NCI-H446 (cell line): ENCODE measurements at regions not wholly inside any gene's neighbourhood (a gene's known extent, or its start where the extent isn't known, plus 50 kb on each side); places are given as distances from the start of the nearest gene placed in this dataset.
"Not testable (repeated sequence)": the region's sequence is repeated elsewhere in the genome, so short reads cannot be mapped to it uniquely, and the experiment has no call there.

Source experiments
- DNase-seq, 2 experiments: peaks; one replicate each; lab custom pipeline; 2025; lab: John Stamatoyannopoulos, UW

DNA sequence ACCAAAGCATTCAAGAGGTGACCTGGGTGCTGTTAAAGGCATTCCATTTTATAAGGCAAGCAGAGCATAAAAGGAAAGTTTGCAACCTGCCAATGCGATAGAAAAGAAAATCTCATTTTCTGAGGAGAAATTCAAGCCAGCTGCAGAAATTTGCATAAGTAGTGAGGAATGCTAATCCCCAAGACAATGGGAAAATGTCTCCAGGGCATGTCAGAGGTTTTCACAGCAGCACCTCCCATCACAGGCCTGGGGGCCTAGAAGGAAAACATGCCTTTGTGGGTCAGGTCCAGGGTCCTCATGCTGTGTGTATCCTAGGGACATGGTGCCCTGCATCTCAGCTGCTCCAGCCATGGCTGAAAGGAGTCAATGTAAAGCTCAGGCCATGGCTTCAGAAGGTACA is 775.8 kb downstream of the IGSF11 start:
- DNase-seq: not testable (repeated sequence)

DNA sequence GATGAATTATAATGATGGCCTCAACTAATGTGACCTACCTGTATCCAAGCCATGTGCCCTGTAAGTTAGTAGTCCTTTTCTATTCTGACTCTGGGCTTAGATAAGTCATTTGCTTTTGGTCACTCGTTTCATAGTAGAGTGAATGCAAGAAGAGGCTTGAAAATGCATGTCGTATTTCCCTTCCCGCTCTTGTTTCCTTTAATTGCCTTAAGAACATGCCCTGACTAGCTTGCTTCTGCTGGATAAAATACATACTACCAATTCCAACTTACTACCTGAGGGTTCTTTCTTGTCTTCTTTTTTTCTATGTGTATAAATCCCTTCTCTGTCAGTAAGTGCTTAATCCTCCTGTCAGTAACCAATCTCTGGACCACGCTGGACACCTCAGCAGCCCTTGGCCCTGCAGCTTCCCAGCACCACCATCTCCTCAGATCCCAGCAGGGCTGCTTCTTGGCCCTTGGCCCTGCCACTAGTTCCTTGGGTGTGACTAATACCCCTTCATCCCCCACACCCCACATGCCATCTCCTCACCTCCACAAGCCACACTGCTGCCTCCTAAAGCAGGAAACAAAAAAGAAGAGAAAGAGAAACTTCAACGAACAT is 771.7 kb downstream of the IGSF11 start:
- no peak for DNase-seq

DNA sequence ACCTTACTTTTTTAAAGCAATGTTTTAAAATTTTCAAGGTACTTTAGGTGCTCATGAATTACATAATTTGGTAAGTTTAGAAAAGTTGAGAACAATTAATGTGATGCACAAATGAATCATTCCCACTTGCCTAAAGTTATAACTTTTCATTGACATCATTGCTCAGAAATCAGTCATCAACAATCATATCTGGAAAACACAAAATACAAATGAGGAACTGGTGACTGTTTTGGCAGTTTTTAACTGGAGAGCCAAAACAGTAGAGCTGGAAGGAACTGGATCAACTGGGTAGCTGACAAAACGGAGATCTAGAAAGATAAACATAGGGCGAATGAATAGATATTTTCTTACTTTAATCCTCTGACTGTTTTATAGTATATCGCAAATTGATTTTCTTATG is 767.1 kb downstream of the IGSF11 start:
- DNase-seq: no peak

DNA sequence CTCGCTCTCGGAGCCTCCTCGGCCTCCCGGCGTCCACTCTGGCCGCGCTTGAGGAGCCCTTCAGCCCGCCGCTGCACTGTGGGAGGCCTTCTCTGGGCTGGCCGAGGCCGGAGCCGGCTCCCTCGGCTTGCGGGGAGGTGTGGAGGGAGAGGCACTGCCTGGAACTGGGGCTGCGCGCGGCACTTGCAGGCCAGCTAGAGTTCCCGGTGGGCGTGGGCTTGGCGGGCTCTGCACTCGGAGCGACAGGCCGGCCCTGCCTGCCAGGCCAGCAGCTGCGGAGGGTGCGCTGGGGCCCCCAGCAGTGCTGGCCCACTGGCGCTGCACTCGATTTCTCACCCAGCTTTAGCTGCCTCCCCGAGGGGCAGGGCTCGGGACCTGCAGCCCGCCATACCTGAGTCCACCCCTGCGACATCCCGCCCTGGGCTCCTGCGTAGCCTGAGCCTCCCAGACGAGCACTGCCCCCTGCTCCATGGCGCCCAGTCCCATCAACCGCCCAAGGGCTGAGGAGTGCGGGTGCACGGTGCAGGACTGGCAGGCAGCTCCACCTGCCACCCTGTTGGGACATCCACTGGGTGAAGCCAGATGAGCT is 765.0 kb downstream of the IGSF11 start:
- no peak for DNase-seq

DNA sequence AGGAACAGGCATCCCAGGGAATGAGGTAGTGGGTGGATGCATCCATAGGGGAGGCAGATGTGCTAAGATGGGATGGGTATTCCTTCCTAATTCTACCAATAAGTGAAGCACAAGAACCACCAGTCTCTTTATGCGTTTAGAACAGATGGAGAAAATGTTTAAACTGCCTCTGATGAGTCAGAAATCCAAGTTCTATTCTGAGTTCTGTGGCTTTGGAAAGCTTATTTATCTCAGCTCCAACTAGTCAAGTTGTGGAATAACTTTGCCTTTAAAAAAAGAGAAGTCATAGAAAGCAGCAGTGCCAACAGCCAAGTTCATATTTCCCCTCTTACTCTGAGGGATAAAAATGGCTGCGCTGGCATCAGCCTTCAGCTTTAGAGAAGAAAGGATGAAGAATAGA is 761.7 kb downstream of the IGSF11 start:
- no peak for DNase-seq

DNA sequence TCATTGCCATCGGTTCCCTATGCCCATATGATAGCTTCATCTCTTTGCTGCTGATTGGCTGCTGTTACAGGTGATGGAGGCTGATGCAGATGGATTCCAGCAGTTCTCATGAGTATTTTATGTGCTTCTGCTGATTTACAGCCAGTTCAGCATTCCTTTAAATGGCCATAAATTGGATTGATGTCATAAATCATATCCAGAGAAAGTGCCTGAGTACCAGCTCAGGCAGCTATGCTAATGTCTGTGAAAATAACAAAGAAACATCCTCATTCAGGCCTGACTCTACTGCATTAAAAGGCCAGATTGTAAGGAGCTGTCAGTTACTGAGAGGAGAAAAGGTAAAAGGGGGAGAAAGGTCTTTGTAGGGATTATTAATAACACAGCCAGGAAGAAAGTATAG is 756.8 kb downstream of the IGSF11 start:
- no peak for DNase-seq

DNA sequence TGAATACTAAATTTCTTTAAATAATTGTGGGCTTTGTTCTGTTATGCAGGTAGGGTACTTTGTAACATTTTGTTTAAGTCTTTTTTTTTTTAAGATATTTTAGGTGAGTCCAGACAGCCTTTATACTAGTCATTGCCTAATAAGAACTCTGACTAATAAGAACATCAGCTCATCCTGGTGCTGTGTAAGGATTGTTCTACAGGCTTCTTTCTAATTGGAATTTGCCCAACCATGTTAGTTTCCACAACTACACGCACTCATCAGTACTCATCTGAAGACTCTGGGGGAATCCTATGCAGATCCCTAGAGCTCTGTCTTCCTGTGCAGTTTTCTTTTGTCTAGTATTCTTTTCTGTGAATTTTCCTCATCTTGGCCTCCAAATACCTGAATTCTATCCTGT is 741.8 kb downstream of the IGSF11 start:
- no peak for DNase-seq

DNA sequence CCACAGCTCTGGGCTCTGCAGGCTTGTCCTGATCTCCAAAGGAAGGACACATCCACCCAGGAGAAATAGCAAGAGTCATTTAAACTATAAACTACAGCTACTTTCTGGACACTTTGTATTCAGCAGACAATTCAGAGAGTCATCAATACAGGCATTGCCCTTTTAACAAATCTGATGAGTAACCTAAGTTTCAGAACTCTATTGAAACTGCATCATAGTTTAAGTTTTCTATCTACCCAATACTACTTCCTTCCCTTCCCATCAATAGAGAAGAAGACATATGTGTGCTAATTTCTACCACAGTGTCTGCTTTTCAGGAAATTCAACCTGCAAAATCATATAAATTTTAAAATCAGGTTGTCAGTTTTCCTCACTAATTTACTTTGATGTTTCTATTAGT is 736.5 kb downstream of the IGSF11 start:
- DNase-seq: no peak

DNA sequence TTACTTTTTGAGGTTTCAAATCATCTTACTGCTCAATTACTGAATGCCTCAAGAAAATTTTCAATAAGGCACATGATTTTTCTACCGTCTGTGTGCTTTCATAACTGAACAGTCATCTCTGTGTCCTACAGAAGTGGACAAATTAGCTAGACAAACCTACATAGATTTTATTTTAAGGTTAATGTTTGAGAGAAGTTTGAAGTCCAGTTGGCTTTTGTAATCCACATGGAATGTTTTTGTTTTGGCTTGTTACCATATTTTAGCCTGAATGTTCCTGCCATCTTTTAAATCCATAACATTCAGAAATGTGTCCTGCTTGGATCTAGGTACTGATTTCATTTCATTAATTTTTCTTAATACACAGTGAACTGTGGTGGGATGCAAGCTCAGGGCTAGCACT is 730.1 kb downstream of the IGSF11 start:
- no peak for DNase-seq

DNA sequence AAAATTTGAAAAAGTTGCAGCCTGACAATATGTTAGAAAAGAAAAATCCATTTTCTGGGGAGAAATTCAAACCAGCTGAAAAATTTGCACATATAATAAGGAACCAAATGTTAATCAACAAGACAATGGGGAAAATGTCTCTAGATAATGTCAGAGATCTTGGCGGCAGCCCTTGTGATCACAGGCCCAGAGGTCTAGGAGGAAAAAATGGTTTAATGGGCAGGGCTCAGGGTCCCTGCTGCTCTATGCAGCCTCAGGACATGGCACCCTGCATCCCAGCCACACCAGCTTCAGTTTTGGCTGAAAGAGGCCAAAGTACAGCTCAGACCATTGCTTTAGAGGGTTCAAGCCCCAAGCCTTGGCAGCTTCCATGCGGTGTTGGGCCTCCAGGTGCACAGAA is 701.9 kb downstream of the IGSF11 start:
- no peak for DNase-seq

DNA sequence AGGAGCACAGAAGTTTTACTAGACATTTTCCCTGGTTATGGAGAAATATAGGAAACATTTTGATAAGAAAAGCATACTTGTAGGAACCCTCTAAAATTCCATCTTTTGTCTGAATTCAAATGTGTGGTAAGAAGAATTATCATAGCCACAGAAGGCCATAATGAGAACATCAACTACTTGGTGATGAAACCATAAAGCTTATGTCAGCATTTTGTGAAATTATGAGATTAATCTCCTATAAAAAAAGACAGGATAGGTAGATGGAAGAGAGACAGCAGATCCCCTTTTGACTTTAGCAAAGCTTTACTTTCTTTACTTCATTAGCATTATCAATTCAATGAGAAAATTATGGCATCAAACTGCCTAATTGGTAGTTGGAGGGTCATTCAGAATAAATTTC is 697.0 kb downstream of the IGSF11 start:
- no peak for DNase-seq

DNA sequence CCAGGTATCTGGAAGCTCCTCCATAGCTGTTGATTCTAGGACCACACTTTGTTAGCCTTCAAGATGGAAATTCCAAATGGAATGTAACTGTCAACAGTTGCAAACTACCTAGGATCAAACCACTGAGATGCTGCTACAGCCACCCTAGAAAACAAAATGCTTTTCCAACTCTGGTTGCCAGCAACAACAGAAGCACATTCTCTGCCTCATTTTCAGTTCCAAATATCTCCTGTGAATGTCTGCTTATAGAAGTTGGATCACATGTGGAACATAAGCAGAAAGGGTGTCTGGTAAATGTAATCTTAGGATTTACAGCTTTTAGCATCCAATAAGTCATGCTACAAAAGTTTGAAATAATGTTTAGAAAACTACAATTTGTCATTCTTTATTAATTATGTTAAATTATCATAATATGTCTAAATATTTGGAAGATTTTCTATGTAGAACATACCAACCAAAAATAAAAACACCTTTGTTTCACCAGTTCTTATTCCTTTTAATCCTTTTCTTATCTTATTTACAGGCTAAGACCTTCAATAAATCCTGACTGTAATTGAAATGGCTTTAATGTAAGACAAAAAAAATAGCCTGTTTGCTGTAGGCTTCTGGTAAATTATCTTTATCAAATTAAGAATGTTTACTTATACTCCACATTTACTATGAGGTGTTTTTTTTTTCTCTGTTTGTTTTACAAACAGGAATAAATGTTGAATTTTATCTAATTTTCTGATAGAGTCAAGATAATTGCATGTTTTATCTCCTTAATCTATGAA is 687.1 kb downstream of the IGSF11 start:
- DNase-seq: no peak

DNA sequence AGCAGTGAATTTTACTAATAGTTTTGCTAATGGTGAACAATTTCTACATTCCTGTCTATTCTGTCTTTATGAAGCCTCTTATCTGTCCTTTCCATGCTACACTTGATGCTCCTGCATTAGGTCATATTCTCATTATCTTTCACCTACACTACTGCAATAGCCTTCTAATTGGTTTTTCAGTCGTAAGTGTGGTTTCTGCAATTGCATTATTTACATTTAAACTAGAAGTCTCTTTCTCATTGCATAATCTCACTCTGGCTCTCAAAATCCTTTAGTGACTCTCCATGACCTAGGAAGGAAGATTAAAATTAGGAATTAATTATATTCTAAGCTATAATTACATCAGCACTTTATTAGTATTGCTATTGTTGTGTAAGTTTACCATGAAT is 686.5 kb downstream of the IGSF11 start:
- no peak for DNase-seq

DNA sequence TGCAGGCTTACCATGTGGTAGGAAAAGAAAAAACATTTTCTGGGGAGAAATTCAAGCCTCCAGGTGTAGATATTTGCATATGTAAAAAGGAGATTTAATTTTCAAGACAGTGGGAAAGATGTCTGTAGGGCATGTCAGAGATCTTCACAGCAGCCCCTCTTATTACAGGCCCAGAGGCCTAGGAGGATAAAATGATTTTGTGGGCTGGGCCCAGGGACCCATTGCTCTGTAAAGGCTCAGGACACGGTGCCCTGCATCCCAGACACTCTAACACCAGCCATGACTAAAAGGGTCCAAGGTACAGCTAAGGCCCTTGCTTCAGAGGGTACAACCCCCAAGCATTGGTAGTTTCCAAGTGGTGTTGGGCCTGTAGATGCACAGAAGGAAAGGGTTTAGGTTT is 680.1 kb downstream of the IGSF11 start:
- no peak for DNase-seq

DNA sequence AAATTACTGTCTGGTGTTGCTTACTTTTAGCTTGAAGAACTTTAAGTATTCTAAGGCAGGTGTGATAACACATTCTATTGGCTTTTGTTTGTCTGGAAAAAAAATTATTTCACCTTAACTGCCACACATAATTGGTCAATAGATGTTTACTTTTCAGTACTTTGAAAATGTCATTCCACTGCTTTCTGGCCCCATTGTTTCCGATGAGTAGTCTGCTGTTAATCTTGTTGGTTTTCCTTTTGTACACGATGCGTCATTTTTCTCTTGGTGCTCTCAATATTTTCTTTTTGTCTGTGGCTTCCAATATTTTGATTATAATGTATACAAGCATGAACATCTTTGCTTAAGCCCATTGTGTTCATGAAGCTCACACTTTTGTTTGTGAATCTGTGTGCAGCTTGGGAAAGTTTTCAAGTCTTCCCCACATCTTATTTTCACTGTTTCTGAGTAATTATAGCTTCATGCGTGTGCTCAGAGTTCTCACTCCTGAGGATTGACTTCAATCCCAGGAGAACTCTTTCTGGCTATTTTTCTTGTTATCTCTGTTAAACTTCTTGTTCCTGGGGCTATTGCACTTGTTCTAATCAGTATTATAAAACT is 664.7 kb downstream of the IGSF11 start:
- no peak for DNase-seq

DNA sequence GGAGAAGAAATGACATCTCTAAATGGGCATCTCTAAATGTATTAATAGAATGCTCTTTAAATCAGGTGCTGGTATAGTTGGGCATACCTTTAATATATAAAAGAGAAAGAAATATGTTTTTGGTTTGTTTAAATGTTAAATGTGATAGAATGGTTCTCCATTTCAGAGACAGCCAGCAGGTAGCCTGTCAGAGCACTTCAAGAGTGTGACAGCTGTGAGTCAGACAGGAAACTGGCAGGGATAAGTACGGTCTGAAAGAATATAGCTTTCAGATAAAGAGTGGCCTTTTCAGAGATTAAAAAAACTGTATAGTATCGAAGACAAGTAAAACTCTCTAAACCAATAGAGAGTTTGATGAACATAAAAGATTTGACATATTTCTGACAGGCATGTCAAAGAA is 654.1 kb downstream of the IGSF11 start:
- DNase-seq: no peak

DNA sequence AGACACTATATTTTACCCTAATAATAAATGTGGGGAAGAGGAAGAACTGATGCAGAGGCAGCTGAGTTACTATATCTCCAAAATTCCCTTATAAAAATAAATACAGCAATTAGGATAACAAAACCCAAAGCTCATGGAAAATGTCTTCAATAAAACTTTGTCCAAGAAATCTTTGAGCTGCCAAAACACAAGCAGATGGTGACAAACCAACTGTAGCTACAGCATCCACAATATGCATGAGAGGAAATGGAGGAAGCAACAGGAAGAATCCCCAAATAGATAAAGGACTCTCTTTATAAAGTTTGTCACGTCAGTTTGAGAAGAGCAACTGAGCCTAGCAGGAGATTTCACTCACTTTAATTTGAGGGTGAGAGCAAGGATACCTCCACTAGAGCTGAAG is 638.2 kb downstream of the IGSF11 start:
- DNase-seq: peak in 1 of 2 experiments; percentile 3

DNA sequence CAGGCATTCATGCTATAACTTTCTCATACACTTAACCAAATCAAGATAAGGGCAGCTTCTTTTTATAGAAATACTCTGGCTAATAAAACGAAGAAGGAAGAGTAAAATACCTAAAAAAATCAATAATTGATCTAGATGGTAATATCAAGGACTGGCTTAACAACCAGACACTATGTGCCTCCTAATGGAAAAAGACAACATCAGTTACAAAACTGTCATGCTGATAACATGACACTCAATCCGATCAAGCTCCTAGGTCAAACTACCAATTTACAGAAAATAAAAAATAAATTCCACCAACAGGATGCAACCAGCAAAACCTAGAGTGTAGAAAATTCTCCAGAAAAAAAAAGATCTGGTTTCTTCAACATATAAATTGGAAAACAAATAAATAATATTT is 634.6 kb downstream of the IGSF11 start:
- DNase-seq: no peak

DNA sequence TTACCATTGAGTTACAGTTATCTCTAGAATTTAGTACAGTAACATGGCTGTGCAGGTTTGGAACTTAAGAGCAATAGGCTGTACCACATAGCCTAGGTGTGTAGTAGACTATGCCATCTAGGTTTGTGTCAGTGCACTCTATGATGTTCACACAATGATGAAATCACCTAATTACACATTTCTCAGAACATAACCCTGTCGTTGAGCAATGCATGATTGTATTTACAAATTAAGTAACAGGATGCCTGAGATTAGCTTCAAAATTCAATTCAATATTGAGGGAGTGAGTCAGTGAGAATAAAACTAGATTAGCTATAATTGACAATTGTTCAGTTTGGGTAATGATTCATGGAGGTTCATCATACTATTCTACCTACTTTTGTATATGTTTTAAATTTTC is 633.8 kb downstream of the IGSF11 start:
- no peak for DNase-seq

DNA sequence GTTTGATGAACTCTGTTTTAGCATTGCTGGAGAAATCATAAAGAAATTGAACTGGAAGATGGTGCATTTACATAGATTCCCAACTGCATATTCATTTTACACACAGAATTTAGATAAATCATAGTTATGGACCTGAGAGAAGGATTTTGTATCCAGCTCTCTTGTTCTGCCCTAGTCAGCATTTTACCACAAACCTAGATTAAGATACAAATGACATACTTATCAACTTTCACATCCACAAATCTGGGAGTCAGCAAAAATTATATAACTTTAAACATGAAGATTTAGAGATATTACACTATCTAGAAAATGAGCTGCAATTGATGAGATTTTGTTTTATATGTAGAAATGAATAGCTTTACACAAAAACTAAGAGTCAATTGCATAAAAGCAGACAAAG is 632.8 kb downstream of the IGSF11 start:
- DNase-seq: no peak

DNA sequence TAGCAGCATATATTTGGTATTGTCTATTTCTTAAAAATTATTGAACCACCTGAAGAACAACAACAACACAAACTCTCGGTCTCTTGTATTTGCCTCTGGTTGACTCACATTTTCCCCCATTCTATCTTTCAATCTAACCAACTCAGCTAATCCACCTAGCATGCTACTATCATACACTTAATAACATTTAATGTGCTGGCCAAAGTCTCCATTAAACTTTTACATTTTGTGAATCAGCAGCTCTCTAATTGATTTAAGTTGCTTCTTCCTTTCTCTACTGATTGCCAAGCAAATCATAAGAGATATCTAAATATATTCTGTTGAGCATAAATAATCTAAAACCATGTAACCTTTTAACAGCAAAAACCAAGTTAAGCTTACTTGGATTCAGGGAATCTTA is 631.7 kb downstream of the IGSF11 start:
- DNase-seq: no peak

DNA sequence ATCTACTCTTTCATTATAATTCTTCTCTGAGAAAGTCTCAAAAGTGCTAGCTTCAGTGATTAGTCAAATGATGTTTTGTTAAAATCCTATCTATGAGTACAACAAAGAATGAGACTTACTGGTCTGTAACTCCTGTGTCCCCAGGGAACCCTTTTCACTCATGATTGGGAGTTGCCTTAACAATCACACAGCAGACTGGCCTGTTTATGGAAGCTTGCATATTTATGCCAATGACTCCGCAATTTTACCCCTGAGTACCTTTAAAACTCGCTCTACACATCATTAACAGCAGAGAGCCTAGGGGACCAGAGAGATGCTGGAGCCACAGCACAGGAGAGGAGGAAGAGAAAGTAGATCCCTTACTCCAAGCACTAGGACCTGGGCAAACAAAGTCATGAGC is 628.1 kb downstream of the IGSF11 start:
- DNase-seq: no peak

DNA sequence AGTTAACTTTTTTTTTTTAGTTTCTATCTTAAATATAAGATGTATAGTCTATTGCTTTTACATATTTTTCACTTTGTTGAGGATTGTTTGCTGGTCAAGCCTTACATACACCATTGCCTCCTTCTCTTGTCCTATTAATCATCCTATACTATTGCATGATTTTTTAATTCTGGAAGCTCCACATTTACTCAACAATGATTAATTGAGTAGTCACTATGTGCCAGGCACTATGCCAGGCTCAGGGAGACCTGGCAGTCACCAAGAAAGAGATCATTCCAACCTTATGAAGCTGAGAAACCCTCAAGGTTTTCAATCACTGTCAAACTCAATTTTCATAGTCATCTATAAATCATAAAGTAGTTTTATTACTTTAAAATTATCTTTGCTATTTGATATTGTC is 626.2 kb downstream of the IGSF11 start:
- peak in 1 of 2 experiments; percentile 37 for DNase-seq
